Thyroid gland (tissue), 4 donors: ENCODE measurements at regions not wholly inside any gene's neighbourhood (a gene's known extent, or its start where the extent isn't known, plus 50 kb on each side); places are given as distances from the start of the nearest gene placed in this dataset.

Source experiments
- DNase-seq, 2 donors: peaks; one replicate each; pipeline ENCODE4 v3.0.0-alpha.2; 2019
- H3K27ac ChIP-seq, 3 donors: fragments of 200-600 bp; sonication (generic); 1 replicate in 2 of 3; 2 replicates in 1 of 3; pipeline ENCODE4 v1.5.1; 2016 to 2019; ENCODE audit warnings: mild to moderate bottlenecking in 1 of 3, moderate library complexity in 1 of 3
- H3K27me3 ChIP-seq: fragments of 200-600 bp; sonication (generic); one replicate; pipeline ENCODE4 v1.5.1; 2019
- H3K36me3 ChIP-seq, 2 donors: fragments of 200-600 bp; sonication (generic); one replicate each; pipeline ENCODE4 v1.5.1; 2016 to 2019
- H3K4me1 ChIP-seq, 2 donors: fragments of 200-600 bp; sonication (generic); one replicate each; pipeline ENCODE4 v1.5.1; 2017 to 2019
- H3K4me3 ChIP-seq, 3 donors: fragments of 200-600 bp; sonication (generic); replicated peaks in 1 of 3; 1 replicate in 2 of 3; 2 replicates in 1 of 3; pipeline ENCODE4 v1.5.1; 2016; ENCODE audit warnings: mild to moderate bottlenecking in 1 of 3
- H3K9me3 ChIP-seq: fragments of 200-600 bp; sonication (generic); one replicate; pipeline ENCODE4 v1.5.1; 2017
- POLR2A ChIP-seq, 2 donors: fragments of 450-650 bp; IDR thresholded peaks; one replicate each; pipeline ENCODE4 v1.6.1; 2017; ENCODE audit warnings: antibody characterized with exemption in 2 of 2, mild to moderate bottlenecking in 2 of 2, moderate library complexity in 1 of 2
- WGBS, 2 donors: methylation state at CpG; one replicate each; pipeline ENCODE4 v1.1.5; 2017; 5-methylcytosine and 5-hydroxymethylcytosine counted together
- intact Hi-C: fragments of 100-400 bp; cut with DNase I; formaldehyde crosslinking; loops from one replicate; pipeline ENCODE4 v1.15.1; 2023
- TF ChIP-seq, protein P1 (sequence below), 6 experiments: fragments of 200-600 bp in 3 of 6; fragments of 450-650 bp in 3 of 6; sonication (generic) in 3 of 6; IDR thresholded peaks; one replicate each; pipeline ENCODE4 v1.5.1; 2016 to 2019; ENCODE audit warnings: antibody characterized with exemption in 6 of 6, mild to moderate bottlenecking in 2 of 6, inconsistent platforms in 1 of 6, moderate library complexity in 1 of 6

DNA sequence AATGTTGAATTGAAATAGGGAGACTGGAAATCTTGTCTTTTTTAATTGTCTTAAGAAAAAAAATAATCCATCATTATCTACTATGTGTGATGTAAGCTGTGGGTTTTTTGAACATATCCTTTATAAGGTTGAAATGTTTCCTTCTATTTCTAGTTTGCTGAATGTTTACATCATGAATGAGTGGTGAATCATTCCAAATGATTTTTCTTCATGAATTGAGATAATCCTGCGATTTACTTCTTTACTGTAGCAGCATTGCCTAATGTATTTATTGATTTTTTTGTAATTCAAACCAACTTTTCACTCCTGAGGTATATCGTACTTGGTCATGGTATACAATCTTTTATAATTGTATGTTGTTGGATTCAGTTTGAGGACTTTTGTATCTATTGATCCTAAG lies 607.6 kb upstream of the PFKP start:
- intact Hi-C loops, result no loop called here
- TF ChIP-seq, protein P1, sequence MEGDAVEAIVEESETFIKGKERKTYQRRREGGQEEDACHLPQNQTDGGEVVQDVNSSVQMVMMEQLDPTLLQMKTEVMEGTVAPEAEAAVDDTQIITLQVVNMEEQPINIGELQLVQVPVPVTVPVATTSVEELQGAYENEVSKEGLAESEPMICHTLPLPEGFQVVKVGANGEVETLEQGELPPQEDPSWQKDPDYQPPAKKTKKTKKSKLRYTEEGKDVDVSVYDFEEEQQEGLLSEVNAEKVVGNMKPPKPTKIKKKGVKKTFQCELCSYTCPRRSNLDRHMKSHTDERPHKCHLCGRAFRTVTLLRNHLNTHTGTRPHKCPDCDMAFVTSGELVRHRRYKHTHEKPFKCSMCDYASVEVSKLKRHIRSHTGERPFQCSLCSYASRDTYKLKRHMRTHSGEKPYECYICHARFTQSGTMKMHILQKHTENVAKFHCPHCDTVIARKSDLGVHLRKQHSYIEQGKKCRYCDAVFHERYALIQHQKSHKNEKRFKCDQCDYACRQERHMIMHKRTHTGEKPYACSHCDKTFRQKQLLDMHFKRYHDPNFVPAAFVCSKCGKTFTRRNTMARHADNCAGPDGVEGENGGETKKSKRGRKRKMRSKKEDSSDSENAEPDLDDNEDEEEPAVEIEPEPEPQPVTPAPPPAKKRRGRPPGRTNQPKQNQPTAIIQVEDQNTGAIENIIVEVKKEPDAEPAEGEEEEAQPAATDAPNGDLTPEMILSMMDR (IDR thresholded peaks at IDR 0.05), result no peak
- Histone ChIP-seq H3K27ac (no peak overlapping the region), H3K27me3 (no peaks in the 10 kb centered on the region), H3K36me3 (no peaks in the 10 kb centered on the region), H3K4me1 (no peaks in the 10 kb centered on the region), H3K9me3 (no peaks in the 10 kb centered on the region), H3K4me3 (no peak overlapping the region)
- DNase-seq, result no peak
- WGBS, 2 donors, result 83 to 96% methylated on average over 2 of the region's 2 CpGs

- Histone ChIP-seq H3K36me3 (no peaks in the 10 kb centered on the region), H3K27me3 (no peaks in the 10 kb centered on the region), H3K9me3 (no peaks in the 10 kb centered on the region), H3K4me3 (no peak overlapping the region), H3K4me1 (no peaks in the 10 kb centered on the region), H3K27ac (no peak overlapping the region)
- WGBS, 2 donors, result 65 to 80% methylated on average over 7 of the region's 7 CpGs
- TF ChIP-seq POLR2A (IDR thresholded peaks at IDR 0.05), result no peak
- TF ChIP-seq, protein P1 (IDR thresholded peaks at IDR 0.05), result no peak
- intact Hi-C loops, result no loop called here
- DNase-seq, result no peak
These were observed 610.5 kb upstream of the PFKP start for GRCh38 chr10:2456834-2457233.

GRCh38 chr10:2445370-2445769 lies 622.0 kb upstream of the PFKP start:
- TF ChIP-seq, protein P1 (IDR thresholded peaks at IDR 0.05), result no peak
- TF ChIP-seq POLR2A (IDR thresholded peaks at IDR 0.05), result no peak
- H3K4me1 ChIP-seq, result no peaks in the 10 kb centered on the region
- H3K4me3 ChIP-seq, result no peak overlapping the region
- no peaks in the 10 kb centered on the region for H3K9me3 ChIP-seq
- DNase-seq, result no peak
- no peaks in the 10 kb centered on the region for H3K36me3 ChIP-seq
- intact Hi-C loops, result no loop called here
- WGBS, 2 donors, result 80 to 89% methylated on average over 10 of the region's 10 CpGs
- no peaks in the 10 kb centered on the region for H3K27me3 ChIP-seq
- H3K27ac ChIP-seq, result no peak overlapping the region

DNA sequence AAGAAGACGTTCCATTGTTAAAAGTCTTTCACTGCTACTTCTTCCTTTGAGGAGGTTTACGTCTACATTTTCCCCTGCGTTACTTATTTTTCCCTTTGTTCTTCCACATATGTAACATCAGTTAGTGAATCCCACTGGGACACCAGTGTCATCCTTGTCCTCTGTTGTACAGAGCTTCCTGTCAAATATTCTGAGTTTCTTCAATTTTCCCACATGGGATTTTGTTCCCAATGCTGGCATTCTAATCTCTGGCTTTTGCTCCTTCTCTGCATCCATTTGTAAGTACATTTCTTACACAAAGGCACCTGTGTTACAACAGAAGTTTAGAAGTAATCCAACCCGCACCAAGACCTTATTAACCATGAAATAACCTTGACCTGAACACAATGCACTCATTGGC lies 627.4 kb upstream of the PFKP start:
- 65 to 85% methylated on average over 4 of the region's 4 CpGs for WGBS, 2 donors
- Histone ChIP-seq H3K36me3 (no peaks in the 10 kb centered on the region), H3K9me3 (no peaks in the 10 kb centered on the region), H3K4me3 (no peak overlapping the region), H3K4me1 (no peaks in the 10 kb centered on the region), H3K27ac (no peak overlapping the region), H3K27me3 (no peaks in the 10 kb centered on the region)
- no peak for DNase-seq
- TF ChIP-seq, protein P1 (IDR thresholded peaks at IDR 0.05), result no peak
- no peak for TF ChIP-seq POLR2A (IDR thresholded peaks at IDR 0.05)
- intact Hi-C loops, result no loop called here

- DNase-seq, result no peak
- Histone ChIP-seq H3K4me3 (no peak overlapping the region), H3K27ac (no peak overlapping the region), H3K27me3 (no peaks in the 10 kb centered on the region), H3K4me1 (no peaks in the 10 kb centered on the region), H3K9me3 (no peaks in the 10 kb centered on the region), H3K36me3 (no peaks in the 10 kb centered on the region)
- 73 to 80% methylated on average over 8 of the region's 8 CpGs for WGBS, 2 donors
- intact Hi-C loops, result no loop called here
- TF ChIP-seq, protein P1 (IDR thresholded peaks at IDR 0.05), result no peak
- TF ChIP-seq POLR2A (IDR thresholded peaks at IDR 0.05), result no peak
These were observed 628.3 kb upstream of the PFKP start for GRCh38 chr10:2439000-2439399.
